NCI-H1092 (cell line): ENCODE measurements at regions not wholly inside any gene's neighbourhood (a gene's known extent, or its start where the extent isn't known, plus 50 kb on each side); places are given as distances from the start of the nearest gene placed in this dataset.

Experiments used
- DNase-seq: peaks from one replicate; lab custom pipeline; 2025; lab: John Stamatoyannopoulos, UW

DNA sequence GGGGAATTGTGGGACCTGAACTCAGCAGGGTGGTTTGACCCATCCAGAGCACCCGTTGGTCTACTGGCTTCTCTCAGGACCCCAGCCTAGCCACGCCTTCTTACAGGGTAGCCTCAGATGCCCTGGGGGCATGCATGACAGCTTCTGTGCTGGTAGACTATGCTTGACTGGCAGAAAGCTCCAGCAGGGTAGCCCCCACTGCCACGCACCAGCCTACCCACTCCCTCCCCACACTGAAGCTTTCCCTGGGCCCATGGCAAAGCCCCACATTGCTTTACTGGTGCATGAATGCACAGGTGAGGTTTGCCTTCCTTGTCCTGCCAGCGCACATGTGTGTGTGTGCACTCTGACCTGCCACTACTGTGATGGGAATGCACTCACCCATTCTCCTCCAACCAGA lies 772.2 kb downstream of the LRFN5 start:
- no peak for DNase-seq

DNA sequence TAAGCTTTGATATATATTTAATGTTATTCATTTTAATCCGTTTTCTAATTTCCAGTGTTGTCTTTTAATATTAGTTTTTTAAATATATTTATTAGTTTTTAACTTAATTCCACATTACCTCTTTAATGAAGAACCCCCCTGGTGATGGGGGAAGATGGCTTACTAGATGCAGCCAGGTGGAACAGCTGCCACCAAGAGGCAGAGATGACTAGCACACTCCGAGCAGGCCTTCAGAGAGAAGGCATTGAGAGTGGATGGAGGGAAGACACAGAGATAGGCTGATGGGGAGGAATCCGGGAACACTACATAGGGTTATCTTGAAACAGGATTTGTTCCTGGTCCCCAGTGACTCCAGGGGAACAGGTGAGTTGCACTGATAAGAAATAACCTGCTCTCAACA lies 771.6 kb downstream of the LRFN5 start:
- no peak for DNase-seq

GRCh38 chr14:42374332-42374731 lies 767.7 kb downstream of the LRFN5 start:
- DNase-seq: no peak

DNA sequence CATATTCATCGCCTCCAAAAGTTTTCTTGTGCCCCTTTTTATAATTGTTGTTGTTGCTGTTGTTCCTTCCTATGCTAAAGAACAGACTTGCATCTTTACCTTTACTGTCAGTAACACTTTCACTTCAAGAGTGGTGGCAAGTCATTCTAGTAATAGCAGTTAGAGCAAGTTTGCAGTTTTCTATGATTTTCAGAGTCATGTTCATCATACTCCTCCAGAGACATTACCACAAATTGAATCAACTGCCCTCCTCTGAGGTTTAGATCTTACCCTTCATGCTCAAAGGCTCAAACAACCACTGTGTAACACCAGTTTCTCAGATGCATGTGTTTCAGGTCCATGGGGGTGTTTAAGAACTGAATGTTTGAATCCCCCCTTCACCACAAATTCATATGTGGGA lies 763.4 kb downstream of the LRFN5 start:
- DNase-seq: no peak

DNA sequence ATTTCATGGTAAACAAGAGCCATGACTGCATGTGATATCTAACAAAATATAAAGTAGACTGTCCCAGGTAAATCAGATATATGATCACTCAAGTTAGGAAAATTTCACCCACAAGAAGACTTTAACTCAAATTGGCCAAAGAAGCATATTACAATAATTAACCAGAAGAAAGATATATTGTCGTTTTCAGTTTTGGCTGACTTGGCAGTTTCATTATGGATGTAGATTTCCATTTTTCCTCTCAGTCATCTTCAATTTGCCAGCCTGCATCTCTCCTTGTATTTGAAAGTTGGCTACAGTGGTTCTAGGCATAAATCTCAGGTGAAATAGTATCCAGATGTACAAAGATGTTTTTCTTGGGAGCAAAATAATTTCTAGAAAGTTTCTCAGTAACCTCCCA lies 761.6 kb downstream of the LRFN5 start:
- no peak for DNase-seq

DNA sequence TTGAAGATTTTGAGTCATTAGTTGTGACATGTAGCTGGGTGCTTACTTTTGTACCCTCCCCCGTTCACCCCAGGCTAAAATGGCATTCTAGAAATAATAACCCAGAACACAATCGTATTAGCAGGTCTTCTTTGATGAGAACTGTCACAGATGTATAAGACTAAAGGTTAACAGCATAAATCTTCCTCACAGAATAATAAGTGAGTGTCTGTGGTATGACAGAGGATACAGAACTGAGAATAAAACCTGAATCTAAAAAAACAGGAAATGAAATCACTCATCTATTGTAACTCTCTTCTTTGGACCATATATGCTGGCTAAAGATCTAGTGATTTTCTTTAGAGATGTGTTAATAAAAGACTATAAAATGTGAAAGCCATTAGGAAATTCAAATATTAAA lies 746.6 kb downstream of the LRFN5 start:
- DNase-seq: no peak

GRCh38 chr14:42335918-42336317 lies 729.2 kb downstream of the LRFN5 start:
- no peak for DNase-seq

DNA sequence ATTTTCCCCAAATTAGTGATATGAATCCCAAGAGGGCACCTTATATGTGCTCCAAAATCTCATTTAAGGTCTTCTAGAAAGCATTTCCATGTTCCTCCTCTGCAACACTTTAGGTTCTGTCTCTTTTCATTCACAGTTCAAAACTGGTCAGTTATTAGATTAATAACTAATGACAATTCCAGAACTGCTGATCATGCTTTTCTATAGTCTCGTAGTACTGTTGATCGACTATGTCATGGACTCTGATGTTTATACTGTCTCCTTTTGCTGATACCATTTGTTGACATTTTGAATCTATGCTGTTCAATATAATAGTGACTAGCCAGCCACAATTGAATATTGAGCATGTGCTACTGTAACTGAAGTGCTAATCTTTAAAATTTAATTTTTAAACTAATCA lies 728.3 kb downstream of the LRFN5 start:
- DNase-seq: no peak

DNA sequence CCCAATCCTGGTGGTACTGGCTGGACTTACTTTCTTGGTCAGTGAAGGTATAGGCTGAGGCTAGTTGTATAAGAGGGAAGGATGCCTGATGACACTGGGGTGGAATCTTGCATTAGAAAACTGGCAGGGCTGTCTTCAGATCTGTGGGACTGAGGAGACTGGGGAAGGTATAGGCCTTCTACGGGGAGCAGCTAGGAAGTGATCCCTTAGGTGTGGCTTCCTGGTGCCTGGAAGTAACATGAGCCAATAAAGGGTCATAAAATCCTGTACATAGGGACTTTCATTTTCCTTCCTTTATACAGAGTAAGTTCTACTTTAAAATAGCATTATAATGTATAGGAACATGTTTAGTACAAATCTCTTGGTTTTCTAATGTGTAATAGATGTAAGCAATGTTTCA lies 716.8 kb downstream of the LRFN5 start:
- DNase-seq: no peak

- DNase-seq: no peak
Measured at GRCh38 chr14:42322531-42323284, 716.0 kb downstream of the LRFN5 start.

DNA sequence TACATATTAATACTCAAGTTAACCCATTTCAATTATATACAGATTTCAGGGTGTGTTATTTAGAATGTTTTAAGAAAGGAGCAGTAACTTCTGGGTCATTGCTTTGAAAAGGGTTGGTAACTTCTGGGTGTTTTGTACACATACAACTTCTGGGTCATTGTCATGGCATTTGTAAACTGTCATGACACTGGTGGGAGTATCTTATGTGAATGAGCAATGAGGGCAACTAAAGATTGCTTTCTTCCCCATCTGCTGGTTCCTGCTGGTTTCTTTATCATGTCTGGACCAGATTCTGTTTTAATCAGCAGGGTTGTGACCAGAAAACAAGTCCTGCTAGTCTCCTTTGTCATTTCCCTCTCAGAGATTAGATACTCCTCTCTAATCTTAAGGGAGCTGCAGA lies 713.3 kb downstream of the LRFN5 start:
- no peak for DNase-seq

DNA sequence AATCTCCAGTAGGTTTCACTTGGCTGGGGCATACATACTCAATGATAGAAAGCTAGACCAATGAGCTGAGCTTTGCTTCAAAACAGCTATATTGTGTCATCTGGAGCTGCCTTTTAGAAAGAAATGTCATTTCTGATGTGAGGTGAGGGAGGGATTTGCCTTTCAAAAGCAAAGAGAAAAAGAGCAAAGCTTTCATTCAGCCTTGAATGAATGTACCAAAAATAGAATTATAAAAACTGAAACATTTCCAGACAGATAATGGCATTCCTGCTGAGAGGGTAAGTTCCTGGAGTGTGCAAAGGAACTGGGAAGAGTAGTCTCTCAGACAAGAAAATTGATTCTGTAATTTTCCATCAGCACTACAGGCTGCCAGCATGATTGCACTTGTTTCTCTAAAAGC lies 710.0 kb downstream of the LRFN5 start:
- no peak for DNase-seq

GRCh38 chr14:42311876-42312275 lies 705.2 kb downstream of the LRFN5 start:
- DNase-seq: no peak

GRCh38 chr14:42307239-42307825 lies 700.7 kb downstream of the LRFN5 start:
- DNase-seq: no peak

DNA sequence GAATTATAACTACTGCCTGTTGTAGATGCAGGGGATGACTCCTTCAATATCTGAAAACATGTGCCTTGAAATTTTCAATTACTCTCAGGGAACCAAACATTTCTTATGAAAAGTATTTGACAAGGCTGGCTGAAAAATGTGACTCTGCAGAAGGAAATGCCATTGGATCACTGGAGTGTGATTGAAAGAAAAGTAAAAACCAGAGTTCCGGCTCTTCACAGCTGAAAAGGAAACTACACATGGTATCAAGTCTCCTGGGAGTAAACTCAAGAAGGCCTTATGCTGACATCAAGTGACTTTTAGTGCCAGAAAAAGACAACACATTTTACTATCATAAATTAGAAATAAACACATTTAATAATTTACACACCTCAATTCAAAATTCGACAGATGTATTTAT lies 693.0 kb downstream of the LRFN5 start:
- DNase-seq: no peak

- DNase-seq: no peak
Measured at GRCh38 chr14:42293180-42293579, 686.5 kb downstream of the LRFN5 start.

DNA sequence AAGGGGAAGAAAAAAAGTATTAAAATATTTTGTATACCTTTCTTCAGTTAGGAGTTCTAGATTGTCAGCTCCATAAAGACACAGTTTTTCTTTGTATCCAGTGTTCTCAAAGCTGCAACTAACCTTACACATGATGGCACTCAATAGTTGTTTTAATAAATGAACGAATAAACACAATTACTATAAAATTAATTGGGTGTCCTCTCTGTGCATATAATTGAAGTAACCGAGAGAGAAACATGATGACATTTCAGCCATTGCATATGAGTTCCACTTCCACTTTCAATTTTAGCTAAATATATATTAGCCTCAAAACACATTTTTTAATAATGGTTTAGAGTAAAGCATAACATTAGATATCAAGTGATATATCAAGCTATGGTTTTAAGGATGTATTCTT lies 671.2 kb downstream of the LRFN5 start:
- no peak for DNase-seq

DNA sequence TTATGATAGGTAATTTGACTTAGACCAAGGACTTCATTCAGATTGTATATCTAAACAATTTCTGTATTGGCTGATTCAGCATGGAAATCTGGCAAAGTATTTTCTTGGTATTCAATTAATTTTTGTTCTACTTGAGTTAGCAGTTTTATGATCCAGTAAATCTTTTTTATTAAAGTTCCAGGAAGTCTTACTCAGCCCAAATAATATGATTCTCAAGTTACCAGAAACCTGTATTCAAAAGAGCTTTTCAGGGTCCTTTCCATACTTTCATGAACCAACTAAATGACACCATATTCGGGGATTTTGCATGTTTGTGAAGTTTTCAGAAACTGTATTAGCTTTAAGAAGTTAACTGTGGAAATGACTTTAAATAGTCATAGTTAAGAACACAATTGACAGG lies 662.6 kb downstream of the LRFN5 start:
- DNase-seq: no peak

DNA sequence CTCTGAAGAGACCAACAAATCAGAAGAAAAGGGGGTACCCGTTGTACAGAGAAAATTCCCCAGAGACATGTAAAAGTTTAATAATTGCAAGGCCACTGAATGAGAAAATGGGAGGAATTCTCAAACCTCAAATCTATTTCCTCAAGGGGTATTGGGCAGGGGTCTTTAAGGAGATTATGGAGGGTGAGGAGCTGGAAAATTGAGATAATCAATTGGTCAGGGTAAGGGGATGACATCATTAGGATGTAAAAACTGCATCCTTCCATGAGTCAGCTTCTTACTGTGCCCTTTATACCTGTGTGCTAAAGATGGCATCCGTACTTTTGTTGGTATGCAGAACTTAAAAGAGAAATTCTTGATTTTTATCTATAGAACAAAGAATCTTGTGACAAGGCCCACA lies 641.5 kb downstream of the LRFN5 start:
- no peak for DNase-seq

GRCh38 chr14:42241101-42241500 lies 634.4 kb downstream of the LRFN5 start:
- DNase-seq: no peak

DNA sequence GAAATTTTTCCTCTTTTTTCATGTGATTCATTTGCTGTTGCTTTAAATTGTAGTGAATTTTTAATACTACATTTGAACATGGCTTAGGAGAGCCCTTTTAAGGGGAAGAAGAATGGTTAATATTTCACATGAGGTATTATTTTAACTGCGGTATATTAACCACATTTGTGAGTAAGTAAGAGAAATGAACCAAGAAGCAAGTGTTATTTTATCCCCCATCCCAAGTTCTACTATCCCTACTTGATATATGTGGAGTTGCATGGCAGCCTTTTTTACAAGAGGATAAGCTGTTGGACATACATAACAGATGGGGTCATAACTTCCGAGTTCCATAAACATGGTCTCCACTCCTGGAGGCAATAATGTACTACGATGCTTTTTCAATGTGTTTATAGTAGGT lies 623.3 kb downstream of the LRFN5 start:
- DNase-seq: no peak

- no peak for DNase-seq
Measured at GRCh38 chr14:42229294-42229693, 622.6 kb downstream of the LRFN5 start.

DNA sequence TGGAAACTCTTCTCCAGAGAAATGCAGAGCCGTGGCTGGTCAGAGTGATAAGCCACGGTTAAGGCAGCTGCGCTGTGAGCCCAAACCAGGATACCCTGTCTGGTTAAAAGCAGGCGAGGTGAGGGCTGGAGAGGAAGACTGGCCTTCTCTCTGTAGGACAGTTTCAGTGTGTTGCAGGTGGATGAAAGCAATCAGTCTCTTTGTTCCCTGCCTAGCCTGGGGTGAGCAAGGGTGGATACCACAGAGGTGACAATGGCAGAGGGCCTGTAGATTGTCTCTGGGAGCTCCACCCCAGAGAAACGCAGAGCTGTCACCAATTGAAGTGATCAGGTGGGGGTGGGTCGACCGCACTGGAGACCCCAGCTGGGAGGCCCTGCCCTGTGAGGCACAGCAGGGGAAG lies 621.9 kb downstream of the LRFN5 start:
- DNase-seq: no peak
